CD14-positive monocyte (primary cell): ENCODE measurements at regions not wholly inside any gene's neighbourhood (a gene's known extent, or its start where the extent isn't known, plus 50 kb on each side); places are given as distances from the start of the nearest gene placed in this dataset.
"Not testable (repeated sequence)": the region's sequence is repeated elsewhere in the genome, so short reads cannot be mapped to it uniquely, and the experiment has no call there.

ENCODE experiments used
- DNase-seq, 3 donors: peaks; one replicate each; pipeline ENCODE4 v3.0.0-alpha.2; 2011 to 2022
- H2AFZ ChIP-seq: 2 replicates; pipeline ENCODE4 v1.6.0; 2012; ENCODE audit warnings: mild to moderate bottlenecking, low read depth, low read length, inconsistent platforms; ENCODE audit not compliant: insufficient read depth, poor library complexity, severe bottlenecking
- H3K27ac ChIP-seq, 2 donors: 1 replicate in 1 of 2; 2 replicates in 1 of 2; pipeline ENCODE4 v1.5.1; 2012 to 2013; ENCODE audit warnings: low read length in 2 of 2, control low read depth in 1 of 2, inconsistent platforms in 1 of 2, low read depth in 1 of 2, mild to moderate bottlenecking in 1 of 2
- H3K27me3 ChIP-seq, 2 donors: one replicate each; pipeline versions ENCODE4 v1.6.0 to v1.6.1; 2011 to 2013; ENCODE audit warnings: low read length in 2 of 2; ENCODE audit not compliant: control insufficient read depth in 2 of 2, insufficient read depth in 2 of 2
- H3K36me3 ChIP-seq, 2 donors: replicated peaks in 1 of 2; 1 replicate in 1 of 2; 2 replicates in 1 of 2; pipeline versions ENCODE4 v1.5.1 to v1.6.1; 2012 to 2013; ENCODE audit warnings: low read length in 2 of 2, control low read depth in 1 of 2, inconsistent platforms in 1 of 2, mild to moderate bottlenecking in 1 of 2; ENCODE audit not compliant: insufficient read depth in 2 of 2, control insufficient read depth in 1 of 2
- H3K4me1 ChIP-seq, 2 donors: 1 replicate in 1 of 2; 2 replicates in 1 of 2; pipeline versions ENCODE4 v1.5.1 to v1.6.1; 2012 to 2013; ENCODE audit warnings: low read length in 2 of 2, control low read depth in 1 of 2, inconsistent platforms in 1 of 2, mild to moderate bottlenecking in 1 of 2, moderate library complexity in 1 of 2; ENCODE audit not compliant: insufficient read depth in 2 of 2, control insufficient read depth in 1 of 2
- H3K4me2 ChIP-seq: replicated peaks from 2 replicates; pipeline ENCODE3; 2012; ENCODE audit warnings: low read length, moderate library complexity, mild to moderate bottlenecking; ENCODE audit not compliant: poor library complexity, severe bottlenecking; ENCODE audit errors: extremely low read depth
- H3K4me3 ChIP-seq, 3 experiments: fragments of 200-600 bp in 1 of 3; sonication (generic) in 1 of 3; replicated peaks in 1 of 3; 1 replicate in 2 of 3; 2 replicates in 1 of 3; pipeline ENCODE4 v1.5.1; 2011 to 2013; ENCODE audit warnings: low read length in 3 of 3, mild to moderate bottlenecking in 3 of 3, control low read depth in 2 of 3, low read depth in 2 of 3, inconsistent platforms in 1 of 3, moderate library complexity in 1 of 3
- H3K79me2 ChIP-seq: 2 replicates; pipeline ENCODE4 v1.6.0; 2012; ENCODE audit warnings: mild to moderate bottlenecking, control low read depth, inconsistent platforms, low read length, moderate library complexity; ENCODE audit not compliant: insufficient read depth
- H3K9ac ChIP-seq: 2 replicates; pipeline ENCODE4 v1.6.0; 2017; ENCODE audit warnings: low read length, mild to moderate bottlenecking; ENCODE audit not compliant: insufficient read depth, poor library complexity, severe bottlenecking
- H3K9me3 ChIP-seq, 2 donors: replicated peaks in 1 of 2; 1 replicate in 1 of 2; 2 replicates in 1 of 2; pipeline versions ENCODE4 v1.5.1 to v1.6.1; 2012 to 2013; ENCODE audit warnings: low read length in 2 of 2, control low read depth in 1 of 2; ENCODE audit not compliant: control insufficient read depth in 1 of 2, insufficient read depth in 1 of 2
- H4K20me1 ChIP-seq: 2 replicates; pipeline ENCODE4 v1.6.0; 2012; ENCODE audit warnings: mild to moderate bottlenecking, low read length, control low read depth, moderate library complexity; ENCODE audit not compliant: insufficient read depth
- H3K27ac Mint-ChIP-seq, 7 donors: one replicate each; pipeline ENCODE4 v1.8.0; 2020; ENCODE audit warnings: mild to moderate bottlenecking in 7 of 7, mixed read lengths in 7 of 7, moderate library complexity in 6 of 7, inconsistent platforms in 2 of 7
- H3K27me3 Mint-ChIP-seq, 3 donors: one replicate each; pipeline ENCODE4 v1.8.0; 2021 to 2022; ENCODE audit warnings: low read depth in 3 of 3, mild to moderate bottlenecking in 3 of 3, mixed read lengths in 3 of 3, moderate library complexity in 3 of 3, inconsistent platforms in 1 of 3
- H3K36me3 Mint-ChIP-seq, 2 donors: one replicate each; pipeline ENCODE4 v1.8.0; 2020; ENCODE audit warnings: mixed read lengths in 2 of 2, inconsistent platforms in 1 of 2, mild to moderate bottlenecking in 1 of 2
- H3K4me1 Mint-ChIP-seq: one replicate; pipeline ENCODE4 v1.8.0; 2020; ENCODE audit warnings: mild to moderate bottlenecking, mixed read lengths
- H3K4me3 Mint-ChIP-seq, 2 donors: one replicate each; pipeline ENCODE4 v1.8.0; 2020; ENCODE audit warnings: mild to moderate bottlenecking in 2 of 2, mixed read lengths in 2 of 2, moderate library complexity in 1 of 2
- H3K9me3 Mint-ChIP-seq, 7 donors: one replicate each; pipeline ENCODE4 v1.8.0; 2020 to 2022; ENCODE audit warnings: mixed read lengths in 7 of 7, mild to moderate bottlenecking in 6 of 7, moderate library complexity in 6 of 7, inconsistent platforms in 2 of 7
- CTCF ChIP-seq: fragments of 200-600 bp; IDR thresholded peaks from one replicate; pipeline ENCODE4 v1.8.0; 2022; ENCODE audit warnings: antibody characterized with exemption, mild to moderate bottlenecking
- WGBS: methylation state at CpG from one replicate; pipeline ENCODE4 v1.1.5; 2013; ENCODE audit warnings: missing lambda C conversion rate; ENCODE audit not compliant: insufficient coverage; 5-methylcytosine and 5-hydroxymethylcytosine counted together
- intact Hi-C, 2 donors: fragments of 100-400 bp; cut with micrococcal nuclease; formaldehyde crosslinking; loops; one replicate each; pipeline versions ENCODE4 v1.15.0 to v1.15.1; 2023

GRCh38 chr6:155755452-155755851, 299.8 kb upstream of the NOX3 start:
- no peak overlapping the region for H3K4me3 Mint-ChIP-seq
- no peak for DNase-seq
- Histone ChIP-seq H3K9me3 (no peaks in the 10 kb centered on the region), H3K36me3 (no peaks in the 10 kb centered on the region), H2AFZ (no peak overlapping the region), H3K79me2 (no peaks in the 10 kb centered on the region), H3K27ac (no peak overlapping the region), H4K20me1 (no peaks in the 10 kb centered on the region), H3K4me3 (no peak overlapping the region), H3K27me3 (no peaks in the 10 kb centered on the region), H3K4me2 (no peak overlapping the region), H3K4me1 (no peaks in the 10 kb centered on the region), H3K9ac (no peak overlapping the region)
- no peaks in the 10 kb centered on the region for H3K36me3 Mint-ChIP-seq
- H3K27me3 Mint-ChIP-seq: no peaks in the 10 kb centered on the region
- no peaks in the 10 kb centered on the region for H3K4me1 Mint-ChIP-seq
- H3K27ac Mint-ChIP-seq: no peak overlapping the region
- peaks cover 2 to 20% (median 11%) of the 10 kb centered on the region in 7 donors for H3K9me3 Mint-ChIP-seq
- 84% methylated on average over 2 of the region's 3 CpGs for WGBS
- intact Hi-C loops: no loop called here
- TF ChIP-seq CTCF: no peak

- H4K20me1 ChIP-seq, intact Hi-C loops, H2AFZ ChIP-seq, DNase-seq, H3K36me3 Mint-ChIP-seq, H3K9ac ChIP-seq, H3K4me3 Mint-ChIP-seq, H3K27me3 ChIP-seq, H3K4me1 Mint-ChIP-seq, H3K4me3 ChIP-seq, H3K4me1 ChIP-seq, H3K27ac Mint-ChIP-seq, H3K36me3 ChIP-seq, H3K4me2 ChIP-seq, H3K27me3 Mint-ChIP-seq, H3K27ac ChIP-seq, H3K79me2 ChIP-seq: not testable (repeated sequence)
- H3K9me3 Mint-ChIP-seq: peaks cover 5 to 22% (median 15%) of the 10 kb centered on the region in 7 donors
- WGBS: 100% methylated on average over 3 of the region's 3 CpGs
- peaks cover 0 to 12% of the 10 kb centered on the region in 2 donors for H3K9me3 ChIP-seq
Measured at GRCh38 chr6:155748778-155749177, 293.1 kb upstream of the NOX3 start.
